Mucosa of rectum (tissue), 2 donors: ENCODE measurements at regions not wholly inside any gene's neighbourhood (a gene's known extent, or its start where the extent isn't known, plus 50 kb on each side); places are given as distances from the start of the nearest gene placed in this dataset.
"Not testable (repeated sequence)": the region's sequence is repeated elsewhere in the genome, so short reads cannot be mapped to it uniquely, and the experiment has no call there.

Experiments used
- H3K27ac ChIP-seq, 2 donors: one replicate each; pipeline ENCODE4 v1.7.0; 2013; ENCODE audit warnings: inconsistent platforms in 2 of 2, low read depth in 2 of 2, low read length in 2 of 2
- H3K27me3 ChIP-seq, 2 donors: one replicate each; pipeline ENCODE4 v1.7.0; 2013; ENCODE audit warnings: low read length in 2 of 2; ENCODE audit not compliant: control insufficient read depth in 2 of 2, insufficient read depth in 2 of 2
- H3K36me3 ChIP-seq, 2 donors: one replicate each; pipeline ENCODE4 v1.7.0; 2013; ENCODE audit warnings: low read length in 2 of 2; ENCODE audit not compliant: control insufficient read depth in 2 of 2, insufficient read depth in 2 of 2
- H3K4me1 ChIP-seq, 2 donors: one replicate each; pipeline ENCODE4 v1.7.0; 2013; ENCODE audit warnings: low read length in 2 of 2, mild to moderate bottlenecking in 1 of 2; ENCODE audit not compliant: control insufficient read depth in 2 of 2, insufficient read depth in 2 of 2
- H3K4me3 ChIP-seq, 2 donors: one replicate each; pipeline ENCODE4 v1.7.0; 2013; ENCODE audit warnings: low read length in 2 of 2
- H3K9ac ChIP-seq, 2 donors: one replicate each; pipeline ENCODE4 v1.7.0; 2013; ENCODE audit warnings: low read length in 2 of 2, low read depth in 1 of 2, mild to moderate bottlenecking in 1 of 2
- H3K9me3 ChIP-seq, 2 donors: one replicate each; pipeline ENCODE4 v1.7.0; 2013; ENCODE audit warnings: low read length in 2 of 2; ENCODE audit not compliant: control insufficient read depth in 2 of 2
- donor health status: healthy.
- donor health status: Normal muscosa, but diverticular disease.

DNA sequence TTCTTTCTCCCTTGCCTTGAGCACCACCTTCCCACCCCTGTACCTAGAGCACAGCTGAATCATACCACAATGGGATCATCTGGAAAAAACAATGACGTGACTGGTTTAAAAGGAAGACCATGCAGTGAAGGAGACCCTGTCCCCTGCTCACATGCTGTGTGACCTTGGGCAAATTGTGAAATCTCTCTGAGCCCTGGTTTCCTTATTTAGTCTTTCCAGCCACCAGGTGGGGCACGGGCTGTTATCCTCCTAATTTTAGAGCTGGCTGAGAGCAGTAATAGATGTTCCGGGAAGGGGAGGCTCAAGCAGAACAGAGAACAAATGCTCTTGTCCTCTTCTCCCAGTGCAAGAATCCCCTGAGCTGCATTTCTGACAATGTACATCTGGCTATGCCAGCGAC lies 198.3 kb downstream of the RPS24 start:
- no peak overlapping the region for H3K27ac ChIP-seq
- H3K36me3 ChIP-seq: no peaks in the 10 kb centered on the region
- H3K4me1 ChIP-seq: no peaks in the 10 kb centered on the region
- no peak overlapping the region for H3K9ac ChIP-seq
- H3K27me3 ChIP-seq: no peaks in the 10 kb centered on the region
- no peaks in the 10 kb centered on the region for H3K9me3 ChIP-seq
- H3K4me3 ChIP-seq: no peak overlapping the region

DNA sequence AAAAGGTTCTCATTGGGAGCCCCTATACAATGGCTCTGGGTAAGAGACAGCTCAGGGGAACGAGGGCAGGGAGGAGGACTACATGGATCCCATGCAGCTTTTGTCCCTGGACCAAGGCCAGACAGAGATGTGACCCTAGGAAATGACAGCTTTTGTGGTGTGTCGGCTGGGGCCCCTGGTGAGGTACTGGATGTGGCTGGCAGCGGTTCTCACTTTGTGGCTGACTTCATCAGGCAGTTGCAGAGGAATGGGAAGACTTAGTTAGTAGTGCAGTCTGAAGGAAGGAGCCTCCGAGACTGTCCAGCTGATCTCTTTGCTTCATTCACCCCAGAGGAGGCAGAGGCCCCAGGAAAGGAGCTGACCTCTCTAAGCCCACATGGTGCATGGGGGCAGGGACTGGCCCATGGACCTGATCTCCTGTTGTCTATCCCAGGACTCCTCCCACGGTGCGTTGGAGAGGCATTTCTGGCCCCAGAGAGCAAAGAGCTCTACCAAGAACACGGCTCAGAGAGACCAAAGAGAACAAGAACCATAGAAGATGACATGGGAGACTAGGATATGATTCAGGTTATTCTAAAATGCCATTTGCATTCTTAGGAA lies 202.9 kb downstream of the RPS24 start:
- no peaks in the 10 kb centered on the region for H3K27me3 ChIP-seq
- no peak overlapping the region for H3K27ac ChIP-seq
- H3K9ac ChIP-seq: no peak overlapping the region
- no peaks in the 10 kb centered on the region for H3K4me1 ChIP-seq
- H3K4me3 ChIP-seq: no peak overlapping the region
- no peaks in the 10 kb centered on the region for H3K36me3 ChIP-seq
- H3K9me3 ChIP-seq: no peaks in the 10 kb centered on the region

DNA sequence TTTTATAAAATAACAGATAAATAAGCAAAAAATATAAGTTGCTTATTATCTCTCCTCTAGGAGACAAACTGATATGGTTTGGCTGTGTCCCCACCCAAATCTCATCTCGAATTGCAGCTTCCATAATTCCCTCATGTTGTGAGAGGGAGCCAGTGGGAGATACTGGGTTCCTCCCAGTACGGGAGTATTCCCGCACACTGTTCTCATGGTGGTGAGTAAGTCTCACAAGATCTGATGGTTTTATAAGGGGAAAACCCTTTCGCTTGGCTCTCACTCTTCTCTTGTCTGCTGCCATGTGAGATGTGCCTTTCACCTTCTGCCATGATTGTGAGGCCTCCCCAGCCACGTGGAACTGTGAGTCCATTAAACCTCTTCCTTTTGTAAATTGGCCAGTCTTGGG lies 204.3 kb downstream of the RPS24 start:
- H3K4me3 ChIP-seq, H3K27me3 ChIP-seq, H3K4me1 ChIP-seq, H3K27ac ChIP-seq, H3K9ac ChIP-seq, H3K9me3 ChIP-seq, H3K36me3 ChIP-seq: not testable (repeated sequence)

DNA sequence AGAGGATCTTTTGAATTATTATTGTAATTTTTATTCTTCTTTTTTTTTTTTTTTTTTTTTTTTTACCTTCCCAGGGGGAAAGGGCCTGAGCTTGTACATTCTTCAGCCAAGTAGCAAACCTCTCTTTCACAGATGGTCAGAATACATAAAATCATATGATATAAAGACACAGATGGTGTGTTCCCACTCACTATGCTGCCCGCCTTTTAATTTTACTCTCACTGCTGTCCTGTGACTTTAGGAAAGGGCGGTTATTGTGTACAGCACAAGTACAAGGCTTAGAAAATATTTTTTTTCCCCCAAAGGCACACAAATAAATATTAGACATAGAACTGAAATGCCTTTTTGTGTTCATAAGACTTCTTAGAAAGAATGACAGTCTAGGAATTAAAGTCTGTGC lies 213.6 kb downstream of the RPS24 start:
- no peaks in the 10 kb centered on the region for H3K36me3 ChIP-seq
- H3K4me3 ChIP-seq: no peak overlapping the region
- H3K9me3 ChIP-seq: peaks cover 0 to 3% of the 10 kb centered on the region in 2 donors
- no peak overlapping the region for H3K27ac ChIP-seq
- peaks cover 0 to 3% of the 10 kb centered on the region in 2 donors for H3K27me3 ChIP-seq
- H3K9ac ChIP-seq: no peak overlapping the region
- H3K4me1 ChIP-seq: no peaks in the 10 kb centered on the region

DNA sequence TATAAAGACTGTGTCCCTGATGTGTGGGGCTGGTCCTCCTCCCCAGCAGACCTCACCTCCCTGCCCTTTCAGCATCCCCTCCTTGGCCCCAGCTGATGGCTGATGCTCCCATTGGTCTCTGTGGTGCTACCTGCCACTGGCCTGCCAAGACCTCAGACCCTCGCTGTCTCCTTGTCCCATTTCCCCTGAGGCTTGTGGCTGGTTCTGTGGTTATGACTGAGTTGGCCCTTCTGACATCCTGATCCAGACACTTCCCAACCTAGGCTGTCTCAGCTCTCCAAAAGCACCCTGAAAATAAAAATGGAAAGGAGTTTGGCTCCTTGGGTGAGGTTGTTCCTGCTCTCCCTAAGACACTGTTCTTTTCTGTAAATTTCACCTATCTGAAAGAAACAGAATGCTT lies 214.2 kb downstream of the RPS24 start:
- Histone ChIP-seq H3K27ac (no peak overlapping the region), H3K4me1 (no peaks in the 10 kb centered on the region), H3K9me3 (peaks cover 0 to 3% of the 10 kb centered on the region in 2 donors), H3K36me3 (no peaks in the 10 kb centered on the region), H3K9ac (no peak overlapping the region), H3K27me3 (peaks cover 0 to 3% of the 10 kb centered on the region in 2 donors), H3K4me3 (no peak overlapping the region)

DNA sequence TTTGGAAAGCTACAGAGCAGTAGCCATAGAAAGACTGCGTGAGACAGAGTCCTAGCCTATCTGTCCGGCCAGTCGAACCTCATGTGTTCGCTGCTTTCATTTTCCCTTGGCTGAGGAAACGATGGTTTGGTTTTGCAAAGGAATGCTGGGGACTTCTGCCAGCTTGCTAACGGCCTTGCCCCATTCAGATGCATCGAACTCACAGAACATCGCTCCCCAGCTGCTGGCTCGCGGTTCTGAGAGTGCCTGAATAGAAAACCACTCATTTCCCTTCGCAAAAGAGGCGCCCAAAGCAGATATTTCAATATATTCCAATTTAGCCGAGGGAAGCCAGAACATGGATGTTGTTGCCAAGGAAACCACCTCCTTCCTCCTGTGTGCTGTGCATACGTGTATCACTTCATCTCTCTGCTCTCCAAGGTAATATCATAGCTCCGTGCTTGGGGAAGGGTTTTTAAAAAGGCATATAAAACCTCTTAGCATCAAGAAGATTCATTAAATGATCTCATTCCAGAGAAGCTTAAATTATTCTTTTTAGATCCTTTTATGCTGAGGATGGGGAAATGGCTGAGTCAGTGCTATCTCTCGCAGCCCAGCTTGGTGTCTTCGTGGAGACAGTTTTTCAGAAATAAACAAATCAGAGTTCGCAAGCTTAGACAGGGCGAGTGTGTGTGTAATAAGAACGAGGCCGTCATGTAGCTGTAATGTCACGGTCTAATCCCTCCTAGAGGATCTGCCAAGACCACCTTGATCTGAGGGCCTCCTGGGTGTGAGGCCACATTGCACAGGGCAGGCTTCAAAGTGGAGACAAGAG lies 215.2 kb downstream of the RPS24 start:
- Histone ChIP-seq H3K9me3 (no peaks in the 10 kb centered on the region), H3K4me3 (peak overlapping the region; percentile 21 to 45), H3K4me1 (no peaks in the 10 kb centered on the region), H3K27ac (peak overlapping the region; percentile 34 to 40), H3K36me3 (no peaks in the 10 kb centered on the region), H3K27me3 (peaks cover 0 to 3% of the 10 kb centered on the region in 2 donors), H3K9ac (no peak overlapping the region)

DNA sequence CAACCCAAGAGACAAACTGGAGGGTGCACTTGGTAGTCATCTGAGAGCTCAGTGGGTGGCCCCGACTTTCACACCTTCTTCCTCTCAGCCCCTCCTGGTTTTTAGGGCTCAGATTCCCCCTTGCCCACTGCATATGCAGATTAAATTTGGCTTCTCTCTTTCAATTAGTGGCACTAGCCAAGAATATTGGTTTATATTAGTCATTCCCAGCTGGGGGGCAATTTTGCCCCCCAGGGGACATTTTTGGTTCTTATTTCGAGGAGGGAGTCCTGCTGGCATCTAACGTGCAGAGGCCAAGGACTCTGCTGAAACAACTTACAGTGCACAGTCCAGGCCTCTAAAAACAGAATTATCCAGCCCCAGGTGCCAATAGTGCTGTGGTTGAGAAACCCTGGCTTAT lies 216.0 kb downstream of the RPS24 start:
- Histone ChIP-seq H3K27ac (no peak overlapping the region), H3K27me3 (peaks cover 0 to 3% of the 10 kb centered on the region in 2 donors), H3K4me3 (no peak overlapping the region), H3K36me3 (no peaks in the 10 kb centered on the region), H3K9ac (no peak overlapping the region), H3K9me3 (no peaks in the 10 kb centered on the region), H3K4me1 (no peaks in the 10 kb centered on the region)

DNA sequence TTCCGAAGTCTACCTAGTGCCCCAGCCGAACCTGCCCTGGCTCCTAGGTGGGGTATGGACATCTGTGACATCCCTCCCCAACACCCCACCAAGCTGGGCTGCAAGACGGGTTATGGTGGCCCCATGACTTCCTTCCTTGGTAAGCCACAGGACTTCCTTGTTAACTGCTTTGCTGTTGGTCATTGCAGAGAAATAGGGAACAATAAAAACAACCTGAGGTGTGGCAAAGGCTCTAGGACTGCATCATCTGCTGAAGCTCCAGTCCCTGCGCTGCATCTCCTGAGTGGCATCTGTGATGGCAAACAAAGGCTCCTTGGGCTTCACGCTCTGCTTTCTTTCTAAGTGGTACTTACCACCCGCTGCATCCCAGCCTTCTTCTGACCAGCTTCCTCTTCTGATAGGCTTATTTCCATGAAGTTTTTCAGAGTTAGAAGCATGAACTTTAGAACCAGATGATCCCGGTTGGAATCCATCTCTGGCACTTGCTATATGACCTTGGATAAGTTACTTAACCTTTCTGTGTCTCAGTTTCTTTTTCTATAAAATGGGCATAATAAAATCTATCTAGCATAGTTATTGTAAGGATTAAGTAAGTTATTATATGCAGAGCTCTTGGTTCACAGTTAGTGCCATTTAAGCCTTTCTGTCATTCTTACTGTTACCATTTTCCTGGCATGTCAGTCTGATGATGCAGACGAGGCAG lies 216.8 kb downstream of the RPS24 start:
- no peaks in the 10 kb centered on the region for H3K36me3 ChIP-seq
- H3K4me3 ChIP-seq: no peak overlapping the region
- H3K9ac ChIP-seq: no peak overlapping the region
- H3K27me3 ChIP-seq: peaks cover 0 to 3% of the 10 kb centered on the region in 2 donors
- H3K27ac ChIP-seq: no peak overlapping the region
- no peaks in the 10 kb centered on the region for H3K9me3 ChIP-seq
- H3K4me1 ChIP-seq: no peaks in the 10 kb centered on the region

DNA sequence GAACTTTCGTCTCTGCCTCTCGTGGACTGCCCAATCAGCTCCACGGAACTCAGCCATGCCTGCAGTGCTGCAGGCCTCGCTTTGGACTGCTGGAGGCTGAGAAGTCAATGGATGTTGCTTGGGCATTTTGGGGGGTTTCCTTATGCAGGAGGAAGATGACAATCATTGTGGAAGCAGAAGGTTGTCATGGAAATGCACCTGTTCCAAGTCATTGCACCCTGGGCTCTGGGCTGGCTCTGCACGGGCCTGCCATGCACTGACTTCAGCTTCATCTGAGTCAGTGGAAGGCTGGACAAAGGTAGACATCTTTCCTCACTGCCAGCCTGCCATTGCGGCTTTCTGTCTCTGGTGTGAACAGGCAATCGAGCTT lies 217.3 kb downstream of the RPS24 start:
- Histone ChIP-seq H3K36me3 (no peaks in the 10 kb centered on the region), H3K9ac (no peak overlapping the region), H3K27me3 (peaks cover 0 to 3% of the 10 kb centered on the region in 2 donors), H3K4me1 (no peaks in the 10 kb centered on the region), H3K27ac (no peak overlapping the region), H3K9me3 (no peaks in the 10 kb centered on the region), H3K4me3 (no peak overlapping the region)

DNA sequence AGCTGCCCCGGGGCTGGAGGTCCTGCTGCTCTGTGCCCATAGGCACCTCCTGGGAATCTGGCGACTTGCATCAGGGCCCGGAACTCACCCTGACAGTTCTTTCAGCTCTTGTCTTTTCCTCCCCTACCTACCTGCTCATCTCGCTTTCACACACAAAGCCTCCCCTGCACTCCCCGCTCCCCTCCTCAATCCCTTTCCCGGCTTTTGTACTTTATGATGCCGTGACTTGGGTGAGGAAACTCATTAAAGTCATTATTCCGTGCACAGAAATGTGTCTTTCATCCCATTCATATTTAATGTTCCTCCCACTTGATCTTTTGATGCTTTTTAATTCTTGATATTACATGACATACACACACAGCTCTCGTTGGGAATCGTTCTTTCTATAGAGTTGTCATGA lies 218.6 kb downstream of the RPS24 start:
- Histone ChIP-seq H3K27ac (no peak overlapping the region), H3K27me3 (peaks cover 0 to 3% of the 10 kb centered on the region in 2 donors), H3K36me3 (no peaks in the 10 kb centered on the region), H3K9ac (no peak overlapping the region), H3K4me3 (no peak overlapping the region), H3K4me1 (no peaks in the 10 kb centered on the region), H3K9me3 (no peaks in the 10 kb centered on the region)
